ENCODE measurements at regions not wholly inside any gene's neighbourhood (a gene's known extent, or its start where the extent isn't known, plus 50 kb on each side); places are given as distances from the start of the nearest gene placed in this dataset.

DNA sequence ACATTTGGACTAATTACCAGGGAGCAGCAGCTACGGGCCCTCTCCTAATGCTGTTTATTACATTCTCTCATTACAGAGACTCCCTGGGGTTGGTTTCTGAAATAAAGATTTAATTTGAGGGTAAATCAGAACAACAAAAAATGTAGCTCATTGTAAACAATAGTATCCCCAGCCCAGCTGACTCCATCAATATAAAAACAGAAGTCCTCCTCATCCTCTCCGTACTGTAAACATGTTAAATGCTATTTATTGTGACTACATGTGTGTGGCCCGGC is 670.4 kb downstream of the TOX3 start:
- Mint-ChIP-seq H3K9me3 (peaks cover 17% of the 10 kb centered on the region), H3K4me3 (ENCODE audit: low read depth) (no peak overlapping the region)

DNA sequence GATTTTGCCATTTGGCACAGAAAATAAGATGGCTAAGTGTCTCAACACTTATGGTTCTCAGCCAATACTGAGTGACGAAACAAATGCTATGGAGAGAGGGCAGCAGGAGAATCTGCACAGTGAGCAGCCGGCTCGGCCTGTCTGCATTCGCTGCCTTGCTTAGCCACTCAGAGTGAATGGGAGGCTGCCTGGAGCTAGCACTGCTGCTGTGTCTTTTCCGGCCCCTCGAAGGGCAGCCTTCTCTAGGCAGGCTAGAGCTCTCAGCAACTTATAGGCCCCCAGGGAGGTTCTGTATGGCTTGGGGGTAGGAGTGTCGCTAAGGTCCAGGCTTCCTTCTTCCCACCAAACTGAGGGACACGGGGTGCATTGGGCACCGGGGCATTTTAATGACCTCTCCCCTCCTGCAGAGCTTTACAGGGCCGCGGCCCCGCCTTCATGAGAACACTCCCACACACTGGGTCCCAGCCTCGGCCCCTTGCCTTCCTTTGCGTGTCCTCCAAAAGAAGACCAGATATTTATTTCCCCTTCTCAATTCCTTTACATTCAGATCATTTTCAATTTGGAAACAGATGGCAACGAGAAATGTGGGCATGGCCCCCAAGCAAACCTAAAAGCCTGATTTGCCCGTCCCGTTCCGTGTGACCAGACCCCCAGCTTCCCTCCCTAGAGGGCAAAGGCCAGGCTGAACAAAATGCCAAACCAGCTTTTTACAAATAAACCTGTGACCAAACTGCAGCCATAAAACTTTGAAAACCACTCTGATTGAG is 670.9 kb downstream of the TOX3 start:
- no peak for DNase-seq (ENCODE audit: low spot score)
- intact Hi-C loops (cut with micrococcal nuclease) = no loop called here
- H3K36me3 Mint-ChIP-seq (ENCODE audit: low read depth) = no peaks in the 10 kb centered on the region
- peaks cover 12% of the 10 kb centered on the region for H3K9me3 Mint-ChIP-seq
- H3K27me3 Mint-ChIP-seq (ENCODE audit: low read depth) = no peaks in the 10 kb centered on the region
- no peaks in the 10 kb centered on the region for H3K4me1 Mint-ChIP-seq (ENCODE audit: low read depth)
- no peak overlapping the region for H3K4me3 Mint-ChIP-seq (ENCODE audit: low read depth)
- H3K27ac Mint-ChIP-seq = no peak overlapping the region

More for the DNA sequence above, 670.4 kb downstream of the TOX3 start:
- no peaks in the 10 kb centered on the region for H3K27me3 Mint-ChIP-seq (ENCODE audit: low read depth)
- no peaks in the 10 kb centered on the region for H3K36me3 Mint-ChIP-seq (ENCODE audit: low read depth)
- no peak overlapping the region for H3K27ac Mint-ChIP-seq
- intact Hi-C loops (cut with micrococcal nuclease) = no loop called here
- DNase-seq (ENCODE audit: low spot score) = no peak
- H3K4me1 Mint-ChIP-seq (ENCODE audit: low read depth) = no peaks in the 10 kb centered on the region

DNA sequence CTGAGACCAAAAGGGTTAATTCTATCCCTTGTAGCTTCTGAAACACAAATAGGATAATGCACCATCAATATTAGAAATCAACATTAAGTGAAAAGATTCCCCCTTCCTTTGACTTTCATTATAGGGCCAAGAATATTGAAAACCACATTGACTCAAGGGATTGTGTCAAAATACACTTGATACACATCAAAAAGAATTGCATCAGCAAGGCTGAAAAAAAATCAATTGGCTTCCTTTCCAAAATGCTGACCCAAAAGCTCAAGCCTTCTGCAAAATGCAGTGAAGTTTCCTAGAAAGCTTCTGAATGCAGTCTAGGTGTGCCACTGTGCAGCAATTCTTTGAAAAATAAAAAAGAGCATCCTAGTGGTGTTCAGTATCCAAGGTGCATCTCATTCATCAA is 674.4 kb downstream of the TOX3 start:
- Mint-ChIP-seq H3K27ac (no peak overlapping the region), H3K4me3 (ENCODE audit: low read depth) (no peak overlapping the region), H3K27me3 (ENCODE audit: low read depth) (no peaks in the 10 kb centered on the region), H3K36me3 (ENCODE audit: low read depth) (no peaks in the 10 kb centered on the region), H3K4me1 (ENCODE audit: low read depth) (no peaks in the 10 kb centered on the region), H3K9me3 (peaks cover 16% of the 10 kb centered on the region)
- no peak for DNase-seq (ENCODE audit: low spot score)
- intact Hi-C loops (cut with micrococcal nuclease) = no loop called here

DNA sequence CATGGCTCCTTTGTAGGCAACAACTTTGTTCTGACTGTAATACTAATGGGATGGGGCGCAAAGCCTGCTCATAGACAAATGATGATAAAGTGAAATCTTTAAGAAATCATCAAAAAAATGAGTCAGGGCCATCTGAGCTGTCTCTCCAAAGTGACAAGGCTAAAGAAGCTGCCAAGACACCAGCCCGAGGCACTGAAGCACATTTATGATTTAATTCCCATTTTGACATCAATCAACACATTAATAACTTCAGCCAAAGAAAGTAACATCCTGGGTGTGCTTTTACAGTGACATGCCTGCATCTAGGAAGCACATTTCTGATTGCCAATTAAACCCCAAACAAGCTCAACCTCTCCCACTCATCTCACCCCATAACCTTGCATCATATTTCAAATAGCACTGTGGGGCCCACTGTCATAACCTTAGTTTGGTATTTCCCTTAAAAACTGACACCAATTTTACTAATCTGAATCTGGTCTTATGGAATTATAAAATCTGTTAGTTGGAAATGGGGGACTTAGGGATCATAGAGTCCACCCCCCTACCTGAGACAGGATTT is 676.6 kb downstream of the TOX3 start:
- no peaks in the 10 kb centered on the region for H3K27me3 Mint-ChIP-seq (ENCODE audit: low read depth)
- H3K36me3 Mint-ChIP-seq (ENCODE audit: low read depth) = no peaks in the 10 kb centered on the region
- H3K9me3 Mint-ChIP-seq = peaks cover 16% of the 10 kb centered on the region
- H3K4me1 Mint-ChIP-seq (ENCODE audit: low read depth) = no peaks in the 10 kb centered on the region
- no peak for DNase-seq (ENCODE audit: low spot score)
- no peak overlapping the region for H3K4me3 Mint-ChIP-seq (ENCODE audit: low read depth)
- no peak overlapping the region for H3K27ac Mint-ChIP-seq
- intact Hi-C loops (cut with micrococcal nuclease) = no loop called here

DNA sequence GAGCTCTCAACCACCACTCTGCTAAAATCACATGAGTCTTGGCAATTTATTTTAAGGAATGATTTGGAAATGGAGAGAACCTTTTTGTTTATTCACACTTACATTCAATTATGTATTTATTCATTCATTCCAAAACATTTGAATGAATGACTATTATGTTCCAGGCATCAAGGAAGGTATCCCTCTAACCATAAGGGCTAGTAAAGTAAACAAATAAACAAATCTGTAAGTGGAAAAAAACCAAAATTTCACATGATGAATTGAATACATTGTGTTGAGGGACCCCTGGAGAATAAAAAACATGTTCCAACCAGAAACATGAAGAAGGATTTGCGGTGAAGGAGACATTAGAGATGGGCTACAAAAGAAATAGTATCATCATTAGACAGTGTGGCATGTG is 677.8 kb downstream of the TOX3 start:
- intact Hi-C loops (cut with micrococcal nuclease) = no loop called here
- Mint-ChIP-seq H3K9me3 (peaks cover 11% of the 10 kb centered on the region), H3K27me3 (ENCODE audit: low read depth) (no peaks in the 10 kb centered on the region), H3K27ac (no peak overlapping the region), H3K4me1 (ENCODE audit: low read depth) (no peaks in the 10 kb centered on the region), H3K4me3 (ENCODE audit: low read depth) (no peak overlapping the region), H3K36me3 (ENCODE audit: low read depth) (no peaks in the 10 kb centered on the region)
- no peak for DNase-seq (ENCODE audit: low spot score)

DNA sequence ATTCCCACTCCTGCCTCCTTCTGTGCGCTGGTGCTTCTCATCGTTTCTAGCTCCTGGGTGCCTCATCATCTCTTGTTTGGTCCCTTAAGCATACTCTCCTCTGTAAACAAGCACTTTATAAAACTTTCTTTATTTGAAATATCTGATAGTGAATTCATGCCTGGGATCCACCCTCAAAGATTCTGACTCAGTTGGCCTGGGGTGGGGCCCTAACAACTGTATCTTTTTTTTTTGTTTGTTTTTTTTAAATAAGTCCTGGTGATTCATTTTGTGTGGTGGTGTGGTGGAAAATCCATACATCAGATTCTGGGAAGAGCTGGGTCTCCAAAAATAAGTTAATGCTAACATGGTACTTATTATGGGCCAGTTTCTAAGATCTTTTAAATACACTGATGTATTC is 678.3 kb downstream of the TOX3 start:
- Mint-ChIP-seq H3K27me3 (ENCODE audit: low read depth) (no peaks in the 10 kb centered on the region), H3K4me1 (ENCODE audit: low read depth) (no peaks in the 10 kb centered on the region), H3K27ac (no peak overlapping the region), H3K9me3 (peaks cover 8% of the 10 kb centered on the region), H3K36me3 (ENCODE audit: low read depth) (no peaks in the 10 kb centered on the region), H3K4me3 (ENCODE audit: low read depth) (no peak overlapping the region)
- no peak for DNase-seq (ENCODE audit: low spot score)
- intact Hi-C loops (cut with micrococcal nuclease) = no loop called here

DNA sequence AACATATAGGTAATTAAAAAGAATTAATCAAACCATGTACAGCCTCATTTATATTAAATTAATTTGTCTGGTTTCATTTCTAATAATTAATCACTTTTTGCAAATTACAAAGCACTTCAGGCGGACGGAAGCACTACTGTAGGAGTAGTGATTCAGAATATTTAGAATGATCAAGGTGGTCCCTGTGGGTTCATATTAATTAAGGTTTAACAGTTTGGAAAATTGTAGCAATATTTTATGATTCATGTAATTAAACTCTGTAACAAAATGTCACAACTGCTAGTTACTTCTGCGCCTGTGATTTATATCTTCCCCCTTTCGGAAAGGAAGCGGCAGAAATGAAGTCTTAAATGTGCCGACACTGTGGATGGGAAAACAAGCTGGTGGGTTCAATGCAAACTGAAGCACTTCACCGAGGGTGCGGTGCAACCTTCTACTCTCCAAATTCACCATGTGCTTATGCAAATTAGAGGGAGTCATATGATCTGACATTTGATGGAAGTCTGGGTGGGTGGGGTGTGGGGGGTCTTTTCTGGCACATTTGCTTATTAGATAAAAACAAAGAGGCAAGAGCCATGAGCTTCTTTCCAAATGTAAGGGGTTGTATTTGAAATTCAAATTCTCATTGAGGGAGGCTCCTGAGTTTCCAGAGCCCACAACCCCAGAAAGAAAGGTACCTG is 679.4 kb downstream of the TOX3 start:
- intact Hi-C loops (cut with micrococcal nuclease) = no loop called here
- no peaks in the 10 kb centered on the region for H3K36me3 Mint-ChIP-seq (ENCODE audit: low read depth)
- H3K9me3 Mint-ChIP-seq = peaks cover 7% of the 10 kb centered on the region
- DNase-seq (ENCODE audit: low spot score) = no peak
- no peaks in the 10 kb centered on the region for H3K4me1 Mint-ChIP-seq (ENCODE audit: low read depth)
- no peak overlapping the region for H3K27ac Mint-ChIP-seq
- H3K27me3 Mint-ChIP-seq (ENCODE audit: low read depth) = no peaks in the 10 kb centered on the region
- no peak overlapping the region for H3K4me3 Mint-ChIP-seq (ENCODE audit: low read depth)

DNA sequence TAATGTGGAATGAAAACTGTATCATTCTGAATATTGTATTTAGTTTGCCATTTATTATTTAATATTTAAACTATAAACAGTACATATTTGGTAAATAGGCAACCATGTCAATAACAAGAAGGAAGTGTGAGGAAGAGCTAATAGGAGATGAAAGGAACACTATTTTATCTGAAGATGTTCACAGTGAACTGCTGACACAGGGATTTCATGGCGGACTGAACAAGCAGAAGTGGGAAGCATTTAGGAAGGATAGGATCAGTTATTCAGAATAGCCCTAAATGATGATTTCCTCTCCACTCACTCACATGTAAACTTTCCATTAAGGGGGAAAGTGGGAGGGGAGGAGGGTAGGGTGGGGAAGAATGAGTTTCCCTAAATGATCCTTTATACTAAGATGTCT is 682.4 kb downstream of the TOX3 start:
- H3K27me3 Mint-ChIP-seq (ENCODE audit: low read depth) = no peaks in the 10 kb centered on the region
- no peak overlapping the region for H3K4me3 Mint-ChIP-seq (ENCODE audit: low read depth)
- no peaks in the 10 kb centered on the region for H3K4me1 Mint-ChIP-seq (ENCODE audit: low read depth)

DNA sequence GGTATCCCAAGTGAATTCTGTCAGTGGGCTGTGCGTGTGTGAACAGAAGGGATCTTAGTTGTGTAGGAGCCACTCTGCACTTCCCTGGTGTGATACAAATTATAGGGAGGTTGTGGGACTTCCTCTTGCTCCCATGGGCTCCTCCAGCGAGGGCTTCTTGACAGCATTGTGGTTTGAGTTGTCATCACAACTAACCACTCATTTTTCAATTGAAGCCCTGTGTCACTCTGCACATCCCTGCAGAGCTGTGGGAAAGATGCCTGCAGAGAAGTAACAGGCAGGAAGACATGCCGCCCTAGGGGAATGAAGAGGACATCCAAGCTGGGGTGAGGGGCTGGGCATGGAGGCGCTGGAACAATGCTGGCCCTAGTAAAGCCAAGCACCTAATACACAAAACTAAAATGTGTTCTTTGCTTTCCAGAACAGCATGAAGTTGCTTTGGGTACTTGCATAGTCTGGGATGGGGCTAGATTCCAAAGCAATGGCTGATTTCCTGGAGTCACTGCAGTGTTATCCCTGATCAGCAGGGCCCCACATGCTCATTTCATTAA is 692.5 kb downstream of the TOX3 start:
- no peak overlapping the region for H3K4me3 Mint-ChIP-seq (ENCODE audit: low read depth)
- H3K36me3 Mint-ChIP-seq (ENCODE audit: low read depth) = no peaks in the 10 kb centered on the region
- intact Hi-C loops (cut with micrococcal nuclease) = no loop called here
- DNase-seq (ENCODE audit: low spot score) = no peak
- H3K27ac Mint-ChIP-seq = no peak overlapping the region
- no peaks in the 10 kb centered on the region for H3K27me3 Mint-ChIP-seq (ENCODE audit: low read depth)
- H3K4me1 Mint-ChIP-seq (ENCODE audit: low read depth) = no peaks in the 10 kb centered on the region
- peaks cover 15% of the 10 kb centered on the region for H3K9me3 Mint-ChIP-seq

More for the DNA sequence above, 682.4 kb downstream of the TOX3 start:
- no peak overlapping the region for H3K27ac Mint-ChIP-seq
- DNase-seq (ENCODE audit: low spot score) = no peak
- H3K36me3 Mint-ChIP-seq (ENCODE audit: low read depth) = no peaks in the 10 kb centered on the region
- intact Hi-C loops (cut with micrococcal nuclease) = no loop called here
- peaks cover 2% of the 10 kb centered on the region for H3K9me3 Mint-ChIP-seq

DNA sequence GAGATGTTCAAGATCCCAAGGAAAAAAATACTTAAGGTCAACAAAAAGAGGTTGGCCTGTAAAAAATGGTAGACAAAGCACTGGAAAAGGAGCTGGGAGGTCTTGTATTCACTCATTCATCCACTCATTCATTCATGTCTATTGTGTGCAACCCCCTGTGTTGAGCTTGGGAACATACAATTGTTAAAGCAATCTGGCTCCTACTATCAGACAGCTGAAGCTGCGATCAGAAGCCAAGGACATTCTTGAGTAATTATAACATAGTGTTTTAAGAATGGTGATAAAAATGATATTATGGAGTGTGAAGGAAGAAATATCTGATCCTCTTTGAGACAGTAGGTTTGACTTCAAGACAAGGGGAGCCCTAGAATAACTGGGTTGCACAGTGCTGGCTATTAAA is 693.4 kb downstream of the TOX3 start:
- H3K27me3 Mint-ChIP-seq (ENCODE audit: low read depth) = no peaks in the 10 kb centered on the region
- H3K27ac Mint-ChIP-seq = no peak overlapping the region
- H3K36me3 Mint-ChIP-seq (ENCODE audit: low read depth) = no peaks in the 10 kb centered on the region
- peaks cover 15% of the 10 kb centered on the region for H3K9me3 Mint-ChIP-seq
- no peak for DNase-seq (ENCODE audit: low spot score)
- no peak overlapping the region for H3K4me3 Mint-ChIP-seq (ENCODE audit: low read depth)
- H3K4me1 Mint-ChIP-seq (ENCODE audit: low read depth) = no peaks in the 10 kb centered on the region
- intact Hi-C loops (cut with micrococcal nuclease) = no loop called here

DNA sequence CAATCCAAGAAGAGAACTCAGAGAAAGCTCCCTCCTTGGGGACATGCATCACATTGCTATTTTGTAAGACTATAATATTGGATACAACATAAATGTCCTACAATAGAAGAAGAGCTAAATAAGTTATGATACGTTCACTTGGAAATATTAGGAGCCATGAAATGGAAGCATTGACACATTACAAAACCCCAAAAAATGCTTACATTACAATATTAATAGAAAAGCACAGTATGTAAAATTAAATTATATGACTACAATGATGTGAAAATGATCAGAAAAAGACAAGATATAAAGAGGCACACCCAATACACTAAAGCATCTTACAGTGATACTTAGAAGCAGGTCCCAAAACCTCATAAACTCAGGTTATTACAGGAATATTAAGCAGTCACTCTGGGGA is 694.1 kb downstream of the TOX3 start:
- Mint-ChIP-seq H3K27ac (no peak overlapping the region), H3K36me3 (ENCODE audit: low read depth) (no peaks in the 10 kb centered on the region), H3K4me1 (ENCODE audit: low read depth) (no peaks in the 10 kb centered on the region), H3K9me3 (peaks cover 15% of the 10 kb centered on the region), H3K27me3 (ENCODE audit: low read depth) (no peaks in the 10 kb centered on the region), H3K4me3 (ENCODE audit: low read depth) (no peak overlapping the region)
- no peak for DNase-seq (ENCODE audit: low spot score)
- intact Hi-C loops (cut with micrococcal nuclease) = no loop called here

DNA sequence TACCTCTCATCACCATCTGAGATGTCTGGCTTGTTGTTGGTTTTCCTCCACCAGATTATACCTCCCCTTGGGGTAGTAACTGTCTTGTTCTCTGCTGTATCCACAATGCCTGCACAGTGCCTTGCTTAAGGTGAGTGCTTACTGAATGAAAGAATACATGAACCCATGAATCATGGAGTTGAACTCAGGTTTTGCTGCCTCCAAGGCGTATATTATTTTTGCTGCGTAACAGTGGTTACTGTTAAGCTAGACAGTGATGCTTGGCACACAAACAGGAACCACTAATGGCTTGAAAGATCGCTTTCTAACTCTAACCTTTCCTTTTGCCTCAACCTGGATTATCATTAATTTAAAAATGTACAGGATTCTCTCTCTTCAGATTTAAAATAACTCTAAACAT is 695.8 kb downstream of the TOX3 start:
- Mint-ChIP-seq H3K9me3 (peaks cover 15% of the 10 kb centered on the region), H3K4me3 (ENCODE audit: low read depth) (no peak overlapping the region), H3K4me1 (ENCODE audit: low read depth) (no peaks in the 10 kb centered on the region), H3K27me3 (ENCODE audit: low read depth) (no peaks in the 10 kb centered on the region), H3K27ac (no peak overlapping the region), H3K36me3 (ENCODE audit: low read depth) (no peaks in the 10 kb centered on the region)
- DNase-seq (ENCODE audit: low spot score) = no peak
- intact Hi-C loops (cut with micrococcal nuclease) = no loop called here

DNA sequence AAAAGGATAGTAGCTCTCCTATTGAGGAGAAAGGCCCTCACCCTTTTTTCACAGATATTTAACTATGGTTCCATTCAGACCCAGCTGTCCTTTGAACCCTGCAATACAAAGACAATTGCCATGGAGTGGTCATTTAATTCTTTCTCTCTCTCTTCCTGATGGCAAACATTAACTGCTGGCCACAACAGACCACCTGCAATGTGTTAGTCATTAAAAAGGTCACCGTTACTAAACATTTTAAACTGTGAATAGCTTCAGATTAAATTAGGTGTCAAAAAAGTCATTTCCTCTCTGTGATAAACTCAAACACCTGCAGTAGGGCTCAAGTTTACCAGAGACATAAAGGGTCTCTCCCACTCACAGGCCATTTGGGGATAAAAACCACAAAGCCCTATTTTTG is 697.2 kb downstream of the TOX3 start:
- DNase-seq (ENCODE audit: low spot score) = no peak
- H3K4me3 Mint-ChIP-seq (ENCODE audit: low read depth) = no peak overlapping the region
- H3K4me1 Mint-ChIP-seq (ENCODE audit: low read depth) = no peaks in the 10 kb centered on the region
- peaks cover 15% of the 10 kb centered on the region for H3K9me3 Mint-ChIP-seq
- no peaks in the 10 kb centered on the region for H3K36me3 Mint-ChIP-seq (ENCODE audit: low read depth)
- no peaks in the 10 kb centered on the region for H3K27me3 Mint-ChIP-seq (ENCODE audit: low read depth)
- intact Hi-C loops (cut with micrococcal nuclease) = no loop called here
- H3K27ac Mint-ChIP-seq = no peak overlapping the region
